Gastroesophageal sphincter (tissue), 4 donors: ENCODE measurements at regions not wholly inside any gene's neighbourhood (a gene's known extent, or its start where the extent isn't known, plus 50 kb on each side); places are given as distances from the start of the nearest gene placed in this dataset.

Experiments
- ATAC-seq: fragments of 150-250 bp; one replicate; pipeline ENCODE4 v1.9.1; 2016; ENCODE audit warnings: mild to moderate bottlenecking, moderate library complexity
- H3K27ac ChIP-seq, 4 donors: fragments of 200-600 bp; sonication (generic) in 3 of 4; 1 replicate in 3 of 4; 2 replicates in 1 of 4; pipeline ENCODE4 v1.5.1; 2016 to 2019
- H3K27me3 ChIP-seq: fragments of 200-600 bp; sonication (generic); one replicate; pipeline ENCODE4 v1.5.1; 2019
- H3K36me3 ChIP-seq, 2 donors: fragments of 200-600 bp; sonication (generic); one replicate each; pipeline ENCODE4 v1.5.1; 2019; ENCODE audit warnings: control low read depth in 1 of 2
- H3K4me1 ChIP-seq, 3 donors: fragments of 200-600 bp; sonication (generic); 1 replicate in 2 of 3; 2 replicates in 1 of 3; pipeline ENCODE4 v1.5.1; 2016 to 2019; ENCODE audit warnings: control low read depth in 2 of 3
- H3K4me3 ChIP-seq, 2 donors: fragments of 200-600 bp; sonication (generic); one replicate each; pipeline ENCODE4 v1.5.1; 2019; ENCODE audit warnings: mild to moderate bottlenecking in 1 of 2, moderate library complexity in 1 of 2
- H3K9me3 ChIP-seq, 3 donors: fragments of 200-600 bp; sonication (generic); one replicate each; pipeline ENCODE4 v1.5.1; 2017 to 2019; ENCODE audit warnings: control low read depth in 2 of 3
- EP300 ChIP-seq: sonication (generic); formaldehyde crosslinking; IDR thresholded peaks from one replicate; pipeline ENCODE4 v1.6.1; 2017; ENCODE audit warnings: antibody characterized with exemption, mild to moderate bottlenecking
- POLR2A ChIP-seq, 2 donors: fragments of 450-650 bp; IDR thresholded peaks; one replicate each; pipeline ENCODE4 v1.6.1; 2017; ENCODE audit warnings: antibody characterized with exemption in 2 of 2, mild to moderate bottlenecking in 2 of 2, moderate library complexity in 1 of 2
- POLR2AphosphoS5 ChIP-seq: sonication (generic); formaldehyde crosslinking; IDR thresholded peaks from one replicate; pipeline ENCODE4 v1.6.1; 2017; ENCODE audit warnings: antibody characterized with exemption
- WGBS, 2 donors: methylation state at CpG; one replicate each; pipeline ENCODE4 v1.1.5; 2018; ENCODE audit warnings: low coverage in 1 of 2; 5-methylcytosine and 5-hydroxymethylcytosine counted together
- TF ChIP-seq, protein P1 (sequence below), 4 experiments: fragments of 200-600 bp in 2 of 4; fragments of 450-650 bp in 2 of 4; sonication (generic) in 1 of 4; IDR thresholded peaks; one replicate each; pipeline ENCODE4 v1.5.1; 2017 to 2019; ENCODE audit warnings: antibody characterized with exemption in 4 of 4, mild to moderate bottlenecking in 2 of 4, moderate library complexity in 2 of 4

DNA sequence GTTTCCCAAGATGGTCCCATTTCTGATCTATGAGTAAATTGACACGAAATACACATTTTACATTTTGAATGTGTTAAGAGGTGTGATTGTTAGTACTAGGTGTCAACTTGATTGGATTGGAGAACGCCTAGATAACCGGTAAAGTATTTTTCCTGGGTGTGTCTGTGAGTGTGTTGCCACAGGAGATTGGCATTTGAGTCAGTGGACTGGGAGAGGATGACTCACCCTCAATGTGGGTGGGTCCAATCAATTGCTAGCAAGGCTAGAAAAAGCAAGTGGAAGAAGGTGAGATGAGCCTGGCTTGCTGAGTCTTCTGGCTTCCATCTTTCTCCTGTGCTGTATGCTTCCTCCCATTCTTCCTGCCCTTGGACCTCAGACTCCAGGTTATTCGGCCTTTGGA, 960.7 kb upstream of the PCDH9 start:
- WGBS, 2 donors: 79 to 85% methylated on average over 4 of the region's 4 CpGs
- TF ChIP-seq EP300 (no peak), POLR2A (IDR thresholded peaks at IDR 0.05) (no peak), POLR2AphosphoS5 (no peak)
- TF ChIP-seq, protein P1, sequence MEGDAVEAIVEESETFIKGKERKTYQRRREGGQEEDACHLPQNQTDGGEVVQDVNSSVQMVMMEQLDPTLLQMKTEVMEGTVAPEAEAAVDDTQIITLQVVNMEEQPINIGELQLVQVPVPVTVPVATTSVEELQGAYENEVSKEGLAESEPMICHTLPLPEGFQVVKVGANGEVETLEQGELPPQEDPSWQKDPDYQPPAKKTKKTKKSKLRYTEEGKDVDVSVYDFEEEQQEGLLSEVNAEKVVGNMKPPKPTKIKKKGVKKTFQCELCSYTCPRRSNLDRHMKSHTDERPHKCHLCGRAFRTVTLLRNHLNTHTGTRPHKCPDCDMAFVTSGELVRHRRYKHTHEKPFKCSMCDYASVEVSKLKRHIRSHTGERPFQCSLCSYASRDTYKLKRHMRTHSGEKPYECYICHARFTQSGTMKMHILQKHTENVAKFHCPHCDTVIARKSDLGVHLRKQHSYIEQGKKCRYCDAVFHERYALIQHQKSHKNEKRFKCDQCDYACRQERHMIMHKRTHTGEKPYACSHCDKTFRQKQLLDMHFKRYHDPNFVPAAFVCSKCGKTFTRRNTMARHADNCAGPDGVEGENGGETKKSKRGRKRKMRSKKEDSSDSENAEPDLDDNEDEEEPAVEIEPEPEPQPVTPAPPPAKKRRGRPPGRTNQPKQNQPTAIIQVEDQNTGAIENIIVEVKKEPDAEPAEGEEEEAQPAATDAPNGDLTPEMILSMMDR (IDR thresholded peaks at IDR 0.05): no peak
- no peaks in the 10 kb centered on the region for H3K27me3 ChIP-seq
- no peaks in the 10 kb centered on the region for H3K4me1 ChIP-seq
- no peaks in the 10 kb centered on the region for H3K36me3 ChIP-seq
- no peak overlapping the region for H3K4me3 ChIP-seq
- H3K27ac ChIP-seq: no peak overlapping the region
- H3K9me3 ChIP-seq: no peaks in the 10 kb centered on the region
- ATAC-seq: no peak

DNA sequence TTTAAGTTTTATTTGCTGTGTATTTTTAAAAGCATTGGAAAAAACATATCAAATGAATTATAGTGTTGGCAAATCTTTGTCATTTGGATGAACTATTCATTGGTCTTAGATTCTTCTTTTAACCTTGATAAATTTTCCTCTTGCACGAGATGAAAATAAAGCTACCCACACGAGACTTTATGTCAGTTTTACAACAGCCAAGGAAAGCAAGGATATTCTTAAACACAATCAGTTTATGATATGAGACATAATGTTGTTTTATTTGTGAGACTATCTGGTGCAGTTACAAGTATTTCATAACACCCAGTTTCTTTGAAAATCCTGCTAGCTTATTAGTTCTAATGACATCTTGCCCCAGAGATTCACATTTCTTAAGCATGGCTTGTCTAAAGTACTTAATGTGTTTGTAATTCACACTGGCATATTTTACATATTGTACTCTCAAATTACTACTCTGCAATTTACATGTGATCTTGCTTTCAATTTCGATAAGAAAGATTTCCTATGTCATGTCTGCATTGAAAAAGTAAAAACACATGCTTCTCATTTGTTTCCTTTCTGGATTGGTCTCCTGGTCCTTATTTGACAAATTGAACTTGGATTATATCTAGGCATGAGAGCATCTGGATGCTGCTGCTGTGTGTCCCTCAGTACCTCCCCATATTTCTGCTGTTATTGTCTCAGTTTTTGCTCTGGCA, 955.5 kb upstream of the PCDH9 start:
- no peak for ATAC-seq
- H3K27me3 ChIP-seq: no peaks in the 10 kb centered on the region
- no peaks in the 10 kb centered on the region for H3K36me3 ChIP-seq
- 23 to 27% methylated on average over 3 of the region's 3 CpGs for WGBS, 2 donors
- no peak for TF ChIP-seq POLR2AphosphoS5
- no peak for TF ChIP-seq POLR2A (IDR thresholded peaks at IDR 0.05)
- TF ChIP-seq, protein P1 (IDR thresholded peaks at IDR 0.05): no peak
- no peak for TF ChIP-seq EP300
- H3K4me1 ChIP-seq: no peaks in the 10 kb centered on the region
- no peak overlapping the region for H3K27ac ChIP-seq
- no peaks in the 10 kb centered on the region for H3K9me3 ChIP-seq
- H3K4me3 ChIP-seq: no peak overlapping the region

GRCh38 chr13:68176475-68176874, 946.3 kb upstream of the PCDH9 start:
- no peaks in the 10 kb centered on the region for H3K36me3 ChIP-seq
- H3K4me1 ChIP-seq: no peaks in the 10 kb centered on the region
- no peak for ATAC-seq
- WGBS, 2 donors: 6 to 12% methylated on average over 2 of the region's 2 CpGs
- TF ChIP-seq, protein P1 (IDR thresholded peaks at IDR 0.05): no peak
- no peak for TF ChIP-seq EP300
- H3K27ac ChIP-seq: no peak overlapping the region
- no peaks in the 10 kb centered on the region for H3K9me3 ChIP-seq
- H3K4me3 ChIP-seq: no peak overlapping the region
- H3K27me3 ChIP-seq: no peaks in the 10 kb centered on the region

GRCh38 chr13:68174893-68175292, 944.8 kb upstream of the PCDH9 start:
- ATAC-seq: no peak
- H3K27ac ChIP-seq: no peak overlapping the region
- no peaks in the 10 kb centered on the region for H3K36me3 ChIP-seq
- H3K4me3 ChIP-seq: no peak overlapping the region
- TF ChIP-seq EP300: no peak
- TF ChIP-seq, protein P1 (IDR thresholded peaks at IDR 0.05): no peak
- no peak for TF ChIP-seq POLR2AphosphoS5
- no peak for TF ChIP-seq POLR2A (IDR thresholded peaks at IDR 0.05)
- H3K4me1 ChIP-seq: no peaks in the 10 kb centered on the region
- no peaks in the 10 kb centered on the region for H3K9me3 ChIP-seq
- H3K27me3 ChIP-seq: no peaks in the 10 kb centered on the region
- 90 to 92% methylated on average over 2 of the region's 2 CpGs for WGBS, 2 donors

DNA sequence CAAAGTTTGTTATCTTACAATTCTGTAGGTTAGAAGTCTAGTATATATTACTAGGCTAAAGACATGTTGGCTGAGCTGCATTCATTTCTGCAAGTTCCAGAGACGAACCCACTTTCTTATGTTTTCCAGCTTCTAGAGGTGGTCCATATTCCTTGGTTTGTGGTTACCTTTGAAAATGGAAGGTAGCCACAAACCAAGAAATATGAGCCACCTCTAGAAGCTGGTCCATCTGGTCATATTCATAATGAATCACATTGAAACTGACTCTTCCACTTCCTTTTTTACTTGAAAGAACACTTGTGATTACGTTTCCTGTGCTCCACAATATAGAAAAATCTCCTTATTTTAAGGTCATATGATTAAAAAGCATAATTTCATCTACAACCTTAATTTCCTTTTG, 943.0 kb upstream of the PCDH9 start:
- H3K36me3 ChIP-seq: no peaks in the 10 kb centered on the region
- no peaks in the 10 kb centered on the region for H3K4me1 ChIP-seq
- whole genome bisulfite sequencing, 2 donors: 81 to 92% methylated on average over 2 of the region's 2 CpGs
- no peaks in the 10 kb centered on the region for H3K9me3 ChIP-seq
- ATAC-seq: no peak
- no peak overlapping the region for H3K27ac ChIP-seq
- TF ChIP-seq EP300 (no peak), POLR2A (IDR thresholded peaks at IDR 0.05) (no peak), POLR2AphosphoS5 (no peak)
- TF ChIP-seq, protein P1 (IDR thresholded peaks at IDR 0.05): no peak
- H3K27me3 ChIP-seq: no peaks in the 10 kb centered on the region
- no peak overlapping the region for H3K4me3 ChIP-seq
